K562 (cell line): ENCODE measurements at regions not wholly inside any gene's neighbourhood (a gene's known extent, or its start where the extent isn't known, plus 50 kb on each side); places are given as distances from the start of the nearest gene placed in this dataset.

ENCODE experiments used
- ATAC-seq: fragments of 200-7000 bp; cut with Tn5 transposase; 3 replicates; pipeline ENCODE4 v1.9.1; 2020; ENCODE audit warnings: moderate library complexity
- BruUV-seq: library from RNA; stranded (reverse); fragments of 400-500 nt; replicated peaks from 2 replicates; lab custom pipeline; 2021; lab: Mats Ljungman, UMichigan
- CTCF ChIA-PET: fragments of 300-600 bp; formaldehyde crosslinking; extraction: SDS; loops from one replicate; lab custom pipeline; 2021; ENCODE audit warnings: low intra/inter-chr PET ratio; lab: Yijun Ruan, JAX
- POLR2A ChIA-PET: fragments of 300-600, 350-650 bp; sonication (Branson Sonifier 250); formaldehyde crosslinking; extraction: SDS; loops from one replicate; lab custom pipeline; 2021; ENCODE audit warnings: antibody characterized with exemption, inconsistent platforms; lab: Yijun Ruan, JAX
- DNase-seq, 4 experiments: peaks; one replicate each; pipeline versions ENCODE4 v3.0.0 to v3.0.0-alpha.2; 2011 to 2018; ENCODE audit warnings: low spot score in 3 of 4, mixed read lengths in 3 of 4; ENCODE audit errors: extremely low read depth in 1 of 4
- FAIRE-seq: peaks from 2 replicates; lab custom pipeline; 2011; peaks lifted over from hg19 to GRCh38; lab: Jason Lieb, UNC
- H2AFZ ChIP-seq: 2 replicates; pipeline ENCODE4 v1.6.0; 2011; ENCODE audit warnings: low read depth, low read length, control low read depth, inconsistent platforms
- H3K27ac ChIP-seq: fragments of 200-600 bp; 3 replicates; pipeline ENCODE4 v1.8.0; 2011; ENCODE audit warnings: low read depth, mild to moderate bottlenecking, control low read depth, inconsistent platforms, low read length, moderate library complexity, mixed read lengths; ENCODE audit errors: extremely low read depth
- H3K27me3 ChIP-seq, 2 experiments: fragments of 300-600 bp in 1 of 2; 2 replicates in 1 of 2; 3 replicates in 1 of 2; pipeline versions ENCODE4 v1.6.0 to v1.8.0; 2011; ENCODE audit warnings: inconsistent platforms in 2 of 2, low read length in 2 of 2, mild to moderate bottlenecking in 1 of 2, mixed read lengths in 1 of 2, moderate library complexity in 1 of 2; ENCODE audit not compliant: control insufficient read depth in 2 of 2, insufficient read depth in 2 of 2
- H3K36me3 ChIP-seq: fragments of 300-600 bp; 3 replicates; pipeline ENCODE4 v1.8.0; 2011; ENCODE audit warnings: mild to moderate bottlenecking, low read length, inconsistent platforms; ENCODE audit not compliant: control insufficient read depth, insufficient read depth
- H3K4me1 ChIP-seq, 2 experiments: fragments of 200-600 bp in 1 of 2; replicated peaks in 1 of 2; 2 replicates in 1 of 2; 3 replicates in 1 of 2; pipeline versions ENCODE4 v1.5.1 to v1.8.0; 2011; ENCODE audit warnings: inconsistent platforms in 2 of 2, low read length in 2 of 2, mild to moderate bottlenecking in 1 of 2, mixed read lengths in 1 of 2, moderate library complexity in 1 of 2; ENCODE audit not compliant: control insufficient read depth in 2 of 2, insufficient read depth in 2 of 2
- H3K4me2 ChIP-seq: 2 replicates; pipeline ENCODE4 v1.6.1; 2011; ENCODE audit warnings: low read length, control low read depth, inconsistent platforms, mixed read lengths; ENCODE audit not compliant: insufficient read depth
- H3K4me3 ChIP-seq: fragments of 200-600 bp; sonication (generic), shearing (Covaris generic); 2 replicates; pipeline ENCODE4 v1.5.1; 2016; ENCODE audit warnings: control low read depth, inconsistent platforms
- H3K79me2 ChIP-seq: fragments of 200-600 bp; 3 replicates; pipeline ENCODE4 v1.8.0; 2011; ENCODE audit warnings: low read length, inconsistent platforms; ENCODE audit not compliant: control insufficient read depth, insufficient read depth
- H3K9ac ChIP-seq, 2 experiments: 2 replicates each; pipeline versions ENCODE4 v1.6.0 to v1.6.1; 2011; ENCODE audit warnings: low read depth in 2 of 2, low read length in 2 of 2, control low read depth in 1 of 2, inconsistent platforms in 1 of 2, mild to moderate bottlenecking in 1 of 2, mixed read lengths in 1 of 2; ENCODE audit not compliant: insufficient read depth in 1 of 2
- H3K9me1 ChIP-seq: one replicate; pipeline ENCODE4 v1.6.0; 2011; ENCODE audit warnings: inconsistent platforms, mild to moderate bottlenecking, low read length, moderate library complexity; ENCODE audit not compliant: control insufficient read depth, insufficient read depth
- H3K9me3 ChIP-seq: replicated peaks from 2 replicates; pipeline ENCODE4 v1.5.1; 2011; ENCODE audit warnings: low read depth, low read length, inconsistent platforms; ENCODE audit not compliant: control insufficient read depth, insufficient read depth
- H4K20me1 ChIP-seq: replicated peaks from 2 replicates; pipeline ENCODE4 v1.6.1; 2011; ENCODE audit warnings: low read length, inconsistent platforms, mixed read lengths; ENCODE audit not compliant: control insufficient read depth, insufficient read depth
- NFYB ChIP-seq: IDR thresholded peaks from 2 replicates; pipeline ENCODE4 v1.6.1; 2011; ENCODE audit warnings: mild to moderate bottlenecking, moderate library complexity; ENCODE audit not compliant: insufficient read length; ENCODE audit errors: extremely low read depth
- POLR2B ChIP-seq: fragments of 450-650 bp; IDR thresholded peaks from 2 replicates; pipeline ENCODE4 v1.6.1; 2018; ENCODE audit warnings: low read depth; ENCODE audit not compliant: partially characterized antibody
- ZKSCAN8 ChIP-seq: fragments of 200-800 bp; sonication (Bioruptor generic); IDR thresholded peaks from 2 replicates; pipeline ENCODE4 v1.6.1; 2016; ENCODE audit warnings: missing genetic modification characterization, missing compliant biosample characterization
- ZNF780A ChIP-seq: fragments of 250-450 bp; sonication (Bioruptor Pico); IDR thresholded peaks from 2 replicates; pipeline ENCODE4 v1.5.0; 2021; ENCODE audit warnings: mild to moderate bottlenecking
- WGBS: fragments of 100-300 bp; shearing (Covaris generic); methylation state at CpG from one replicate; pipeline ENCODE4 v1.1.6; 2016; ENCODE audit warnings: low coverage, mixed read lengths; ENCODE audit not compliant: insufficient coverage; ENCODE audit errors: missing lambda C conversion rate; 5-methylcytosine and 5-hydroxymethylcytosine counted together
- in situ Hi-C: fragments of 300-500 bp; cut with MboI; formaldehyde crosslinking; loops from 4 replicates; pipeline ENCODE4 v1.15.0; 2018; ENCODE audit warnings: inconsistent platforms, mixed read lengths
- intact Hi-C: fragments of 100-400 bp; cut with micrococcal nuclease; formaldehyde crosslinking; loops from 2 replicates; pipeline ENCODE4 v1.14.2; 2022

DNA sequence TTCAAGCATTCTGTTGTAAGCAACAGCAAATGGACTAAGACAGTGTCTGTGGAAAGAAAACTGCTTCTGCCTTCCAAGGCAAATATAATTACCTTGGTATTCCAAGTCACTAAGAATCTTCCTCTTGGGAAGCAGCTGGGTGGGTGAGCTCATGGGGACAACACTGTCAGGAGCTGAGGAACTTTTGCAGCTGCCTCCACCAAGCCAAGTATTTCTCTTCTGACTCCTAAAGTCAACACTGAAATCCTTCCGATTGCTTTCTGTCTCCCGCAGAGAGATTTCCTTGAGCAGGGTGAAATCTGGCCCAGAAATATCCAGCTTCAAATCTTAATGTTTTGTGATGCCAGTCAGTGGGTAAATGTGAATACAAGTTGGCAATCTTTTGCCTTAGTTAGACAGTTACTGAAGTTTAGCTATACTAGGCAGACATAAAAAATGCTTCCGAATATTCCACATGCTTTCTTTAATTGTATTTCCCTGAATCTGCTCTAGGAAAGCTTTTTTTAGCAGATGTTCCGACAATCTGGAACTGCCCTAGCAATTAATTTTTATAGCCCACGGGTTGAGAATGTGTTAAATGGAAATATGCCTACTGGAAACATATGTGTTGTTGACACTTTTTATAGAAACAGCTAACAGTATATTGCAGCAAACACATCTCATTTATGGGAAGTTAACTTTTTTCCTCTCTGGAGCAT is 369.9 kb upstream of the DAB2 start:
- intact Hi-C loops (no loop called here), in situ Hi-C loops (no loop called here)
- no peak for DNase-seq
- ChIA-PET POLR2A (interaction anchor here (0.6 kb wide), 1 partner anchor 1207 kb away, joined by 3 read pairs; no protein-coding TSS in a partner anchor), CTCF (no interaction called here)
- Histone ChIP-seq H3K9me1 (no peaks in the 10 kb centered on the region), H4K20me1 (no peaks in the 10 kb centered on the region), H3K27ac (no peak overlapping the region), H3K36me3 (no peaks in the 10 kb centered on the region), H3K27me3 (no peaks in the 10 kb centered on the region), H3K79me2 (no peaks in the 10 kb centered on the region), H3K4me3 (no peak overlapping the region), H3K9ac (no peak overlapping the region), H3K4me2 (no peak overlapping the region), H3K9me3 (no peaks in the 10 kb centered on the region), H2AFZ (no peak overlapping the region), H3K4me1 (no peaks in the 10 kb centered on the region)
- 3% methylated on average over 5 of the region's 5 CpGs for WGBS
- no TSS peak for BruUV-seq
- no peak for FAIRE-seq
- no peak for ATAC-seq
- TF ChIP-seq ZKSCAN8 (no peak), POLR2B (no peak)

DNA sequence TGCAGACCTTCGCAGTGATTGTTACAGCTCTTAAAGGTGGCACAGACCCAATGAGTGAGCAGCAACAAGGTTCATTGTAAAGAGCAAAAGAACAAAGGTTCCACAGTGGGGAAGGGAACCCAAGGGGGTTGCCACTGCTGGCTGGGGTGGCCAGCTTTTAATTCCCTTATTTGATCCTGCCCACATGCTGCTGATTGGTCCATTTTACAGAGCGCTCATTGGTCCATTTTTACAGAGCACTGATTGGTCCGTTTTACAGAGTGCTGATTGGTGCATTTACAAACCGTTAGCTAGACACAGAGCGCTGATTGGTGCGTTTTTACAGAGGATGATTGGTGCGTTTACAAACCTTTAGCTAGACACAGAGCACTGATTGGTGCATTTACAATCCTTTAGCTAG is 360.6 kb upstream of the DAB2 start:
- TF ChIP-seq ZNF780A (CRISPR knock-in tag) = no peak
- peak; percentile 77 for TF ChIP-seq NFYB
- H2AFZ ChIP-seq = no peak overlapping the region
- intact Hi-C loops (no loop called here), in situ Hi-C loops (no loop called here)
- no peaks in the 10 kb centered on the region for H3K9me1 ChIP-seq
- H3K27me3 ChIP-seq = no peaks in the 10 kb centered on the region
- DNase-seq (no peak), FAIRE-seq (no peak), ATAC-seq (no peak)
- no TSS peak for BruUV-seq
- ChIA-PET POLR2A (no interaction called here), CTCF (no interaction called here)
- no peak overlapping the region for H3K9ac ChIP-seq
- H3K36me3 ChIP-seq = no peaks in the 10 kb centered on the region
- H3K27ac ChIP-seq = no peak overlapping the region
- no peaks in the 10 kb centered on the region for H3K4me1 ChIP-seq
- no peak overlapping the region for H3K4me2 ChIP-seq
- H3K9me3 ChIP-seq = no peaks in the 10 kb centered on the region
- WGBS = under 1% methylated on average over 7 of the region's 7 CpGs
- no peaks in the 10 kb centered on the region for H3K79me2 ChIP-seq
- no peaks in the 10 kb centered on the region for H4K20me1 ChIP-seq
- H3K4me3 ChIP-seq = no peak overlapping the region
